Activated naive CD8-positive, alpha-beta T cell treated with anti-CD3 and anti-CD28 coated beads, Interleukin-2, amount 10 ng/mL, durations not matched to agents 7 days and 5 days (primary cell): ENCODE measurements at regions not wholly inside any gene's neighbourhood (a gene's known extent, or its start where the extent isn't known, plus 50 kb on each side); places are given as distances from the start of the nearest gene placed in this dataset.
A peak's percentile ranks its signal among the peaks of the same experiment; 100 is the strongest.
"Not testable (repeated sequence)": the region's sequence is repeated elsewhere in the genome, so short reads cannot be mapped to it uniquely, and the experiment has no call there.

Experiments
- ATAC-seq: fragments of 150-1000 bp; cut with Tn5 transposase; one replicate; pipeline ENCODE4 v1.10.0; 2021; ENCODE audit warnings: low read depth, moderate library complexity
- POLR2A ChIA-PET: fragments of 350-600 bp; sonication (Branson Sonifier 250); formaldehyde crosslinking; loops from one replicate; lab custom pipeline; 2021; ENCODE audit warnings: antibody characterized with exemption; lab: Charles Lee
- DNase-seq: peaks from one replicate; pipeline ENCODE4 v3.0.0; 2021
- H3K27ac Mint-ChIP-seq: one replicate; pipeline ENCODE4 v1.8.0; 2022; ENCODE audit warnings: mild to moderate bottlenecking, mixed read lengths
- H3K27me3 Mint-ChIP-seq: one replicate; pipeline ENCODE4 v1.8.0; 2022; ENCODE audit warnings: mild to moderate bottlenecking, moderate library complexity, mixed read lengths
- H3K36me3 Mint-ChIP-seq: one replicate; pipeline ENCODE4 v1.8.0; 2021; ENCODE audit warnings: mild to moderate bottlenecking, mixed read lengths
- H3K4me1 Mint-ChIP-seq: one replicate; pipeline ENCODE4 v1.8.0; 2021; ENCODE audit warnings: mixed read lengths
- H3K4me3 Mint-ChIP-seq: one replicate; pipeline ENCODE4 v1.8.0; 2022; ENCODE audit warnings: mild to moderate bottlenecking, moderate library complexity, mixed read lengths
- H3K9me3 Mint-ChIP-seq: one replicate; pipeline ENCODE4 v1.8.0; 2021; ENCODE audit warnings: mixed read lengths

GRCh38 chr17:63185420-63185819 is 219.4 kb downstream of the TANC2 start:
- H3K36me3 Mint-ChIP-seq, result no peaks in the 10 kb centered on the region
- ATAC-seq, result no peak
- POLR2A ChIA-PET, result no interaction called here
- H3K4me1 Mint-ChIP-seq, result peaks cover 2% of the 10 kb centered on the region
- H3K27me3 Mint-ChIP-seq, result no peaks in the 10 kb centered on the region
- peaks cover 9% of the 10 kb centered on the region for H3K9me3 Mint-ChIP-seq
- DNase-seq, result no peak
- no peak overlapping the region for H3K27ac Mint-ChIP-seq
- H3K4me3 Mint-ChIP-seq, result no peak overlapping the region

- peaks cover 2% of the 10 kb centered on the region for H3K4me1 Mint-ChIP-seq
- DNase-seq (no peak), ATAC-seq (no peak)
- H3K36me3 Mint-ChIP-seq, result no peaks in the 10 kb centered on the region
- H3K9me3 Mint-ChIP-seq, result peaks cover 8% of the 10 kb centered on the region
- H3K4me3 Mint-ChIP-seq, result no peak overlapping the region
- POLR2A ChIA-PET, result no interaction called here
- H3K27me3 Mint-ChIP-seq, result no peaks in the 10 kb centered on the region
- no peak overlapping the region for H3K27ac Mint-ChIP-seq
These were observed 223.0 kb downstream of the TANC2 start for GRCh38 chr17:63189082-63189481.

GRCh38 chr17:63189930-63190329 is 223.9 kb downstream of the TANC2 start:
- DNase-seq (no peak), ATAC-seq (no peak)
- Mint-ChIP-seq H3K9me3 (peaks cover 8% of the 10 kb centered on the region), H3K4me1 (peaks cover 2% of the 10 kb centered on the region), H3K27me3 (no peaks in the 10 kb centered on the region), H3K4me3 (no peak overlapping the region), H3K27ac (no peak overlapping the region), H3K36me3 (no peaks in the 10 kb centered on the region)
- POLR2A ChIA-PET, result no interaction called here

GRCh38 chr17:63190821-63191370 is 224.9 kb downstream of the TANC2 start:
- ATAC-seq (no peak), DNase-seq (no peak)
- no peak overlapping the region for H3K27ac Mint-ChIP-seq
- peaks cover 4% of the 10 kb centered on the region for H3K36me3 Mint-ChIP-seq
- no peak overlapping the region for H3K4me3 Mint-ChIP-seq
- H3K4me1 Mint-ChIP-seq, result peaks cover 2% of the 10 kb centered on the region
- POLR2A ChIA-PET, result no interaction called here
- H3K9me3 Mint-ChIP-seq, result peaks cover 8% of the 10 kb centered on the region
- no peaks in the 10 kb centered on the region for H3K27me3 Mint-ChIP-seq

- H3K36me3 Mint-ChIP-seq, result peaks cover 5% of the 10 kb centered on the region
- DNase-seq (no peak), ATAC-seq (no peak)
- H3K27ac Mint-ChIP-seq, result no peak overlapping the region
- no peaks in the 10 kb centered on the region for H3K27me3 Mint-ChIP-seq
- no peak overlapping the region for H3K4me3 Mint-ChIP-seq
- POLR2A ChIA-PET, result no interaction called here
- peaks cover 8% of the 10 kb centered on the region for H3K9me3 Mint-ChIP-seq
- peaks cover 2% of the 10 kb centered on the region for H3K4me1 Mint-ChIP-seq
These were observed 225.6 kb downstream of the TANC2 start for GRCh38 chr17:63191610-63192009.

- peaks cover 3% of the 10 kb centered on the region for H3K9me3 Mint-ChIP-seq
- H3K27me3 Mint-ChIP-seq, result no peaks in the 10 kb centered on the region
- no peak for ATAC-seq
- POLR2A ChIA-PET, result no interaction called here
- no peak for DNase-seq
- H3K27ac Mint-ChIP-seq, result no peak overlapping the region
- H3K36me3 Mint-ChIP-seq, result peaks cover 5% of the 10 kb centered on the region
- no peak overlapping the region for H3K4me3 Mint-ChIP-seq
- peaks cover 3% of the 10 kb centered on the region for H3K4me1 Mint-ChIP-seq
These were observed 227.8 kb downstream of the TANC2 start for GRCh38 chr17:63193827-63194226.

- H3K4me3 Mint-ChIP-seq, result peak overlapping the region; percentile 57
- no peaks in the 10 kb centered on the region for H3K27me3 Mint-ChIP-seq
- no peak for ATAC-seq
- H3K9me3 Mint-ChIP-seq, result peaks cover 2% of the 10 kb centered on the region
- DNase-seq, result no peak
- POLR2A ChIA-PET, result no interaction called here
- H3K4me1 Mint-ChIP-seq, result peaks cover 3% of the 10 kb centered on the region
- H3K27ac Mint-ChIP-seq, result peak overlapping the region; percentile 77
- H3K36me3 Mint-ChIP-seq, result peaks cover 5% of the 10 kb centered on the region
These were observed 230.8 kb downstream of the TANC2 start for GRCh38 chr17:63196772-63197335.

- DNase-seq, result no peak
- Mint-ChIP-seq H3K36me3 (peaks cover 4% of the 10 kb centered on the region), H3K27me3 (no peaks in the 10 kb centered on the region), H3K27ac (no peak overlapping the region), H3K9me3 (peaks cover 6% of the 10 kb centered on the region), H3K4me3 (no peak overlapping the region), H3K4me1 (no peaks in the 10 kb centered on the region)
- no peak for ATAC-seq
- POLR2A ChIA-PET, result no interaction called here
These were observed 237.6 kb downstream of the TANC2 start for GRCh38 chr17:63203652-63204051.

- Mint-ChIP-seq H3K36me3 (no peaks in the 10 kb centered on the region), H3K9me3 (peaks cover 2% of the 10 kb centered on the region), H3K27me3 (no peaks in the 10 kb centered on the region), H3K27ac (no peak overlapping the region), H3K4me3 (no peak overlapping the region), H3K4me1 (no peaks in the 10 kb centered on the region)
- POLR2A ChIA-PET, result no interaction called here
- no peak for DNase-seq
- ATAC-seq, result no peak
These were observed 224.2 kb downstream of the CYB561 start for GRCh38 chr17:63221939-63222338.

GRCh38 chr17:63222655-63223054 is 223.5 kb downstream of the CYB561 start:
- H3K36me3 Mint-ChIP-seq, result no peaks in the 10 kb centered on the region
- H3K9me3 Mint-ChIP-seq, result peaks cover 2% of the 10 kb centered on the region
- no peak overlapping the region for H3K27ac Mint-ChIP-seq
- H3K27me3 Mint-ChIP-seq, result no peaks in the 10 kb centered on the region
- POLR2A ChIA-PET, result no interaction called here
- DNase-seq, result no peak
- H3K4me3 Mint-ChIP-seq, result no peak overlapping the region
- no peaks in the 10 kb centered on the region for H3K4me1 Mint-ChIP-seq
- no peak for ATAC-seq

GRCh38 chr17:63223212-63223911 is 222.7 kb downstream of the CYB561 start:
- H3K4me1 Mint-ChIP-seq, result no peaks in the 10 kb centered on the region
- no peak overlapping the region for H3K27ac Mint-ChIP-seq
- POLR2A ChIA-PET, result no interaction called here
- H3K36me3 Mint-ChIP-seq, result no peaks in the 10 kb centered on the region
- no peaks in the 10 kb centered on the region for H3K27me3 Mint-ChIP-seq
- peaks cover 2% of the 10 kb centered on the region for H3K9me3 Mint-ChIP-seq
- DNase-seq (no peak), ATAC-seq (no peak)
- no peak overlapping the region for H3K4me3 Mint-ChIP-seq

GRCh38 chr17:63224644-63225043 is 221.5 kb downstream of the CYB561 start:
- no peak for ATAC-seq
- POLR2A ChIA-PET, result no interaction called here
- H3K4me1 Mint-ChIP-seq, result no peaks in the 10 kb centered on the region

GRCh38 chr17:63226720-63227119 is 219.4 kb downstream of the CYB561 start:
- POLR2A ChIA-PET, H3K27me3 Mint-ChIP-seq, DNase-seq, ATAC-seq, H3K36me3 Mint-ChIP-seq, H3K4me1 Mint-ChIP-seq, H3K27ac Mint-ChIP-seq, H3K4me3 Mint-ChIP-seq: not testable (repeated sequence)
- peaks cover 12% of the 10 kb centered on the region for H3K9me3 Mint-ChIP-seq

More at GRCh38 chr17:63224644-63225043, 221.5 kb downstream of the CYB561 start:
- DNase-seq, result no peak
- Mint-ChIP-seq H3K27ac (no peak overlapping the region), H3K27me3 (no peaks in the 10 kb centered on the region), H3K9me3 (peaks cover 2% of the 10 kb centered on the region), H3K36me3 (peaks cover 2% of the 10 kb centered on the region), H3K4me3 (no peak overlapping the region)

GRCh38 chr17:63231015-63231620 is 215.0 kb downstream of the CYB561 start:
- H3K27ac Mint-ChIP-seq, DNase-seq, H3K27me3 Mint-ChIP-seq, ATAC-seq, H3K36me3 Mint-ChIP-seq, H3K4me3 Mint-ChIP-seq, H3K4me1 Mint-ChIP-seq, POLR2A ChIA-PET: not testable (repeated sequence)
- H3K9me3 Mint-ChIP-seq, result peaks cover 13% of the 10 kb centered on the region
